Caco-2 (cell line): ENCODE measurements at regions not wholly inside any gene's neighbourhood (a gene's known extent, or its start where the extent isn't known, plus 50 kb on each side); places are given as distances from the start of the nearest gene placed in this dataset.

Experiments
- BruUV-seq: library from RNA; stranded (reverse); fragments of 400-500 nt; replicated peaks from 2 replicates; lab custom pipeline; 2021; lab: Mats Ljungman, UMichigan
- CTCF ChIA-PET: fragments of 300-600 bp; sonication (Branson Sonifier 250); formaldehyde crosslinking; loops from one replicate; lab custom pipeline; 2022; ENCODE audit warnings: antibody characterized with exemption; lab: Charles Lee
- POLR2A ChIA-PET: fragments of 300-600 bp; sonication (Branson Sonifier 250); formaldehyde crosslinking; loops from one replicate; lab custom pipeline; 2022; ENCODE audit warnings: antibody characterized with exemption; lab: Charles Lee
- DNase-seq, 2 experiments: peaks; one replicate each; pipeline versions ENCODE4 v3.0.0 to v3.0.0-alpha.2; 2020 to 2022
- H3K27me3 ChIP-seq: replicated peaks from 2 replicates; pipeline ENCODE4 v1.6.0; 2011; ENCODE audit warnings: low read length; ENCODE audit not compliant: control insufficient read depth, insufficient read depth
- H3K36me3 ChIP-seq: 2 replicates; pipeline ENCODE4 v1.5.1; 2011; ENCODE audit warnings: low read length; ENCODE audit not compliant: control insufficient read depth, insufficient read depth
- H3K4me1 ChIP-seq: fragments of 250-450 bp; sonication (Bioruptor Pico); 2 replicates; pipeline ENCODE4 v1.5.1; 2020; ENCODE audit warnings: mild to moderate bottlenecking
- H3K4me3 ChIP-seq: 2 replicates; pipeline ENCODE4 v1.5.1; 2011; ENCODE audit warnings: low read depth, mild to moderate bottlenecking, control low read depth, low read length
- H3K9me3 ChIP-seq: fragments of 250-450 bp; sonication (Bioruptor Pico); 2 replicates; pipeline ENCODE4 v1.5.1; 2020; ENCODE audit warnings: mild to moderate bottlenecking, moderate library complexity
- H3K27ac Mint-ChIP-seq: one replicate; pipeline ENCODE4 v1.8.0; 2022; ENCODE audit warnings: mixed read lengths; ENCODE audit not compliant: unreplicated experiment
- H3K27me3 Mint-ChIP-seq: one replicate; pipeline ENCODE4 v1.8.0; 2022; ENCODE audit warnings: mixed read lengths; ENCODE audit not compliant: insufficient read depth, unreplicated experiment
- H3K36me3 Mint-ChIP-seq: one replicate; pipeline ENCODE4 v1.8.0; 2022; ENCODE audit warnings: mild to moderate bottlenecking, mixed read lengths; ENCODE audit not compliant: insufficient read depth, unreplicated experiment
- H3K4me1 Mint-ChIP-seq: one replicate; pipeline ENCODE4 v1.8.0; 2022; ENCODE audit warnings: low read depth, mixed read lengths; ENCODE audit not compliant: unreplicated experiment
- H3K4me3 Mint-ChIP-seq: one replicate; pipeline ENCODE4 v1.8.0; 2022; ENCODE audit warnings: mild to moderate bottlenecking, moderate library complexity, mixed read lengths; ENCODE audit not compliant: unreplicated experiment
- H3K9me3 Mint-ChIP-seq: one replicate; pipeline ENCODE4 v1.8.0; 2022; ENCODE audit warnings: mixed read lengths; ENCODE audit not compliant: unreplicated experiment
- intact Hi-C: fragments of 100-400 bp; cut with micrococcal nuclease; formaldehyde crosslinking; loops from one replicate; pipeline ENCODE4 v1.10.0; 2022; ENCODE audit not compliant: unreplicated experiment
- TF ChIP-seq, protein P1 (sequence below), 2 experiments: fragments of 200-600 bp in 1 of 2; IDR thresholded peaks; 1 replicate in 1 of 2; 2 replicates in 1 of 2; pipeline versions ENCODE4 v1.5.1 to v1.8.0; 2011 to 2022; ENCODE audit warnings: antibody characterized with exemption in 1 of 2, control low read depth in 1 of 2, inconsistent platforms in 1 of 2, low read depth in 1 of 2, low read length in 1 of 2, mild to moderate bottlenecking in 1 of 2, moderate library complexity in 1 of 2; ENCODE audit not compliant: insufficient read depth in 1 of 2, severe bottlenecking in 1 of 2, unreplicated experiment in 1 of 2

DNA sequence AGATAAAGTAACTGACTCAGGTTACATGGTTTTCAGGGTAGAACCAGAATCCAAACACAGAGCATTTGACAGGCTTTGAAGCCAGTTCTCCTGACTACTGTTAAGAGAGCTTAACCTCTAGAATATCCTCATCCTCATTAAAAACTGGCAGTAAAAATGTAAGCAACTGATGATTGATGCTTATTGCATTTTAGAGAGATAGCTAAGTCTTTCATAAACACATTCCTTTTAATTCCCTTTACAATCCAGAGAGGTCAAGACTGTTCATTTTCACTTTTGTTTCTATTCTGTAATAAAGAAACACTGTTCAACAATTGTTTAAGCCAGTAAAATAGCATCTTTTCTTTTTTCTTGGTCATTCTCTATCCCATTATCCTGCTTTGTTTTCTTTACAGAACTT lies 53.9 kb upstream of the RAB27B start:
- no peak overlapping the region for H3K4me3 Mint-ChIP-seq
- intact Hi-C loops, result no loop called here
- no peaks in the 10 kb centered on the region for H3K27me3 ChIP-seq
- no peaks in the 10 kb centered on the region for H3K36me3 Mint-ChIP-seq
- H3K9me3 Mint-ChIP-seq, result no peaks in the 10 kb centered on the region
- no peak overlapping the region for H3K4me3 ChIP-seq
- ChIA-PET CTCF (no interaction called here), POLR2A (no interaction called here)
- H3K27ac Mint-ChIP-seq, result no peak overlapping the region
- no TSS peak for BruUV-seq
- peaks cover 6% of the 10 kb centered on the region for H3K4me1 Mint-ChIP-seq
- no peaks in the 10 kb centered on the region for H3K36me3 ChIP-seq
- DNase-seq, result no peak
- TF ChIP-seq, protein P1, sequence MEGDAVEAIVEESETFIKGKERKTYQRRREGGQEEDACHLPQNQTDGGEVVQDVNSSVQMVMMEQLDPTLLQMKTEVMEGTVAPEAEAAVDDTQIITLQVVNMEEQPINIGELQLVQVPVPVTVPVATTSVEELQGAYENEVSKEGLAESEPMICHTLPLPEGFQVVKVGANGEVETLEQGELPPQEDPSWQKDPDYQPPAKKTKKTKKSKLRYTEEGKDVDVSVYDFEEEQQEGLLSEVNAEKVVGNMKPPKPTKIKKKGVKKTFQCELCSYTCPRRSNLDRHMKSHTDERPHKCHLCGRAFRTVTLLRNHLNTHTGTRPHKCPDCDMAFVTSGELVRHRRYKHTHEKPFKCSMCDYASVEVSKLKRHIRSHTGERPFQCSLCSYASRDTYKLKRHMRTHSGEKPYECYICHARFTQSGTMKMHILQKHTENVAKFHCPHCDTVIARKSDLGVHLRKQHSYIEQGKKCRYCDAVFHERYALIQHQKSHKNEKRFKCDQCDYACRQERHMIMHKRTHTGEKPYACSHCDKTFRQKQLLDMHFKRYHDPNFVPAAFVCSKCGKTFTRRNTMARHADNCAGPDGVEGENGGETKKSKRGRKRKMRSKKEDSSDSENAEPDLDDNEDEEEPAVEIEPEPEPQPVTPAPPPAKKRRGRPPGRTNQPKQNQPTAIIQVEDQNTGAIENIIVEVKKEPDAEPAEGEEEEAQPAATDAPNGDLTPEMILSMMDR (IDR thresholded peaks at IDR 0.05; ENCODE audit: insufficient read depth in 1 of 2, low read depth in 1 of 2, low read length in 1 of 2, severe bottlenecking in 1 of 2, unreplicated experiment in 1 of 2), result no peak
- H3K27me3 Mint-ChIP-seq, result no peaks in the 10 kb centered on the region
- no peaks in the 10 kb centered on the region for H3K4me1 ChIP-seq
- no peaks in the 10 kb centered on the region for H3K9me3 ChIP-seq

DNA sequence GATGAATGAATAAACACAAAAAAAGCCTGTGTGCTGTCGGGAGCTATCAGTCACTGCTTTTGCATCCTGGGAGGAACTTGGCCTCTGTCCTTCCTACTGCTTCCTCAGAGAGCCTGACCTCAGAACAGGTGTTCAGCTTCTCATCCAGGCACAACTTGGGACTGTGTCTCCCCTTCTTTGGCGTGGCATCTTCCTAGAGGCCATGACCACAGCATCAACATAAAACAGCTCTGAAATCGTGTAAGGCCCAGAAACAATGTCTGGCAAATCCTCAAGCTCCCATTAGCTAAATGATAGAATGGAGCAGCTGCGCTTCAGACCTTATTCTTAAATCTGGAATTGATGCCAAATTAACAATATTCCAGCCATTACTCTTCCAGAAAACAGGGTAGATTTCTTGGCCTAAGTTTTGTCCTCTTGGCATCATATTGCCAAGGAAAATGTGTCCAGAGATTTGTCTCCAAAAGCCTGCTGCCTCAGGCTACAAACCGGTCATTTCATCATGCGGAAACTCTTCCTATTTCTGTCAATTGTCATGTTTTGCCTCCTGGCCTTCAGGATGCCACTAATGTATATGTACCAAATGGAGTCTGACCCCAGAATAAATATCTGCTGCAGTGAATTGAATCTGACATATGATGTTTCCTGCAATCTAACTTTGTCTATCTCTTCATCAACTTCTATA lies 53.2 kb upstream of the RAB27B start:
- ChIA-PET CTCF (no interaction called here), POLR2A (no interaction called here)
- no peaks in the 10 kb centered on the region for H3K36me3 ChIP-seq
- Mint-ChIP-seq H3K4me1 (peaks cover 6% of the 10 kb centered on the region), H3K27me3 (no peaks in the 10 kb centered on the region), H3K36me3 (no peaks in the 10 kb centered on the region), H3K9me3 (no peaks in the 10 kb centered on the region), H3K27ac (no peak overlapping the region), H3K4me3 (no peak overlapping the region)
- H3K4me3 ChIP-seq, result no peak overlapping the region
- intact Hi-C loops, result no loop called here
- no peak for DNase-seq
- TF ChIP-seq, protein P1 (IDR thresholded peaks at IDR 0.05; ENCODE audit: insufficient read depth in 1 of 2, low read depth in 1 of 2, low read length in 1 of 2, severe bottlenecking in 1 of 2, unreplicated experiment in 1 of 2), result no peak
- H3K4me1 ChIP-seq, result no peaks in the 10 kb centered on the region
- H3K9me3 ChIP-seq, result no peaks in the 10 kb centered on the region
- H3K27me3 ChIP-seq, result no peaks in the 10 kb centered on the region
- no TSS peak for BruUV-seq

DNA sequence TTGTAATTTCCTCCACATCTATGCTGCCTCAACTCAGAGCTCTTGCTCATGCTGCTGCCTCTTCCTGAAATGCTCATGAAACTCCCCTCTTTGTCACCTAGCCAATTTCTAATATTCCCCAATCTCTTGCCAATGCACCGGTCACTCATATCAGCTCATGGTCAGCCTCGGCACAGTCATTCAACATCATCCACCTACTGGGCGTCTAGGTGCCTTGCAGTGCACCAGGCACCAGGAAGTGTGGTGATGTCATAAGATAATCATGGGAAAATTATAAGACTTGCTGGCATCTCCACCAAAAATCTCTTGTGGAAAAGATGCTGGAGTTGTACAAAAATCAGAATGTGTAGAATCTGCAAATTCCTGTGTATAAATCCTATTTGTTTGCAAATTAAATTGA lies 52.6 kb upstream of the RAB27B start:
- H3K27me3 ChIP-seq, result no peaks in the 10 kb centered on the region
- no TSS peak for BruUV-seq
- H3K27ac Mint-ChIP-seq, result no peak overlapping the region
- H3K9me3 Mint-ChIP-seq, result no peaks in the 10 kb centered on the region
- H3K4me3 Mint-ChIP-seq, result no peak overlapping the region
- no peak for DNase-seq
- no peaks in the 10 kb centered on the region for H3K27me3 Mint-ChIP-seq
- CTCF ChIA-PET, result no interaction called here
- H3K9me3 ChIP-seq, result no peaks in the 10 kb centered on the region
- POLR2A ChIA-PET, result no interaction called here
- H3K4me1 Mint-ChIP-seq, result peaks cover 6% of the 10 kb centered on the region
- no peaks in the 10 kb centered on the region for H3K36me3 ChIP-seq
- TF ChIP-seq, protein P1 (IDR thresholded peaks at IDR 0.05; ENCODE audit: insufficient read depth in 1 of 2, low read depth in 1 of 2, low read length in 1 of 2, severe bottlenecking in 1 of 2, unreplicated experiment in 1 of 2), result no peak
- intact Hi-C loops, result no loop called here
- no peaks in the 10 kb centered on the region for H3K36me3 Mint-ChIP-seq
- H3K4me1 ChIP-seq, result no peaks in the 10 kb centered on the region
- H3K4me3 ChIP-seq, result no peak overlapping the region
